IPS-18a (cell line): ENCODE measurements at regions not wholly inside any gene's neighbourhood (a gene's known extent, or its start where the extent isn't known, plus 50 kb on each side); places are given as distances from the start of the nearest gene placed in this dataset.
"Not testable (repeated sequence)": the region's sequence is repeated elsewhere in the genome, so short reads cannot be mapped to it uniquely, and the experiment has no call there.

Experiments
- H3K27ac ChIP-seq: one replicate; pipeline ENCODE4 v1.5.1; 2013; ENCODE audit warnings: low read length
- H3K27me3 ChIP-seq: one replicate; pipeline ENCODE4 v1.6.1; 2013; ENCODE audit warnings: mild to moderate bottlenecking, low read length; ENCODE audit not compliant: control insufficient read depth, insufficient read depth
- H3K36me3 ChIP-seq: one replicate; pipeline ENCODE4 v1.6.1; 2013; ENCODE audit warnings: low read depth, low read length; ENCODE audit not compliant: control insufficient read depth
- H3K4me1 ChIP-seq: one replicate; pipeline ENCODE4 v1.6.1; 2013; ENCODE audit warnings: low read depth, low read length; ENCODE audit not compliant: control insufficient read depth
- H3K4me3 ChIP-seq: one replicate; pipeline ENCODE4 v1.5.1; 2013; ENCODE audit warnings: low read length
- H3K9ac ChIP-seq: one replicate; pipeline ENCODE4 v1.6.1; 2013; ENCODE audit warnings: mild to moderate bottlenecking, low read length, moderate library complexity
- H3K9me3 ChIP-seq: one replicate; pipeline ENCODE4 v1.6.1; 2013; ENCODE audit warnings: low read depth, low read length; ENCODE audit not compliant: control insufficient read depth

DNA sequence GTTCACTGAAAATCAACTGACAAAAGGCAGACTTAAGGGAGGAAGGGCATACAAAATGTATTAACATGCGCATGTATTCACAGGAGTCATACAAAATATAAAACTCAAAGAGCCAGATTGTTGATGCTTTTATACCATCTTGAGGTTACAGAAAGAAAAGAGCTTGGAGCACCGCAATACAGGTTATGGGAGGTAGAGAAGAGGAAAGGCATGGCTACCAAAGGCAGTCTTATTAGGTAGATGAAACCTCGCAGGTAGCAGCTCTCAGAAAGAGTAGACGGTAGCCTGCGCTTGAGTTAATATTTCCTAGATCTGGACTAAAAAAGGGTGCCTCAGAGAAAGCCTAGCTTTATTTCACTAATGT, 69.0 kb upstream of the DHRS4 start:
- Histone ChIP-seq H3K4me1 (peaks cover 8% of the 10 kb centered on the region), H3K9me3 (peaks cover 8% of the 10 kb centered on the region), H3K4me3 (no peak overlapping the region), H3K27me3 (no peaks in the 10 kb centered on the region), H3K36me3 (no peaks in the 10 kb centered on the region), H3K9ac (no peak overlapping the region), H3K27ac (no peak overlapping the region)

DNA sequence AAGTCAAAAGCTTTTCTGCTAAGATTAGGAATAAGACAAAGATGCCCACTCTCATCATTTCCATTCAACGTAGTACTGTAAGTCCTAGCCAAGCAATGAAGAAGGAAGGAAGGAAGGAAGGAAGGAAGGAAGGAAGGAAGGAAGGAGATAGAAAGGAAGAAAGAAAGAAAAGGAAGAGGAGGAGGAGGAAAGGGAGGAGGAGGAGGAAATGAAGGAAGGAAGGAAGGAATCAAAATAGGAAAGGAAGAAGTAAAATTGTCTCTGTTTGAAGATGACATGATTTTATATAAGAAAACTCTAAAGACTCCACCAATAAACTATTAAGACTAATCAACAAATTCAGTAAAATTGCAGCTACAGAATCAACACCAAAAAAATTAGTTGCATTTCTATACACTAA, 66.0 kb upstream of the DHRS4 start:
- H3K36me3 ChIP-seq: no peaks in the 10 kb centered on the region
- H3K9ac ChIP-seq: no peak overlapping the region
- H3K27ac ChIP-seq: no peak overlapping the region
- no peaks in the 10 kb centered on the region for H3K27me3 ChIP-seq
- peaks cover 8% of the 10 kb centered on the region for H3K9me3 ChIP-seq
- H3K4me1 ChIP-seq: peaks cover 8% of the 10 kb centered on the region
- no peak overlapping the region for H3K4me3 ChIP-seq

- not testable (repeated sequence) for H3K4me3 ChIP-seq, H3K9ac ChIP-seq, H3K9me3 ChIP-seq, H3K27ac ChIP-seq, H3K4me1 ChIP-seq, H3K27me3 ChIP-seq, H3K36me3 ChIP-seq
Measured at GRCh38 chr14:23891717-23892116, 61.9 kb upstream of the DHRS4 start.

DNA sequence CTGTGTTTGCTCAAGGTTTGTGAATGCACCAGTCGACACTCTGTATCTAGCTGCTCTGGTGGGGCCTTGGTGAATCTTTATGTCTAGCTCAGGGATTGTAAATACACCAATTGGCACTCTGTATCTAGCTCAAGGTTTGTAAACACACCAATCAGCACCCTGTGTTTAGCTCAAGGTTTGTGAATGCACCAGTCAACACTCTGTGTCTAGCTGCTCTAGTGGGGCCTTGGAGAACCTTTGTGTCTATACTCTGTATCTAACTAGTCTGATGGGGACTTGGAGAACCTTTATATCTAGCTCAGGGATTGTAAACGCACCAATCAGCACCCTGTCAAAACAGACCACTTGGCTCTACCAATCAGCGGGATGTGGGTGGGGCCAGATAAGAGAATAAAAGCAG, 61.3 kb upstream of the DHRS4 start:
- H3K4me3 ChIP-seq, H3K4me1 ChIP-seq, H3K27ac ChIP-seq, H3K9ac ChIP-seq, H3K27me3 ChIP-seq, H3K9me3 ChIP-seq, H3K36me3 ChIP-seq: not testable (repeated sequence)

DNA sequence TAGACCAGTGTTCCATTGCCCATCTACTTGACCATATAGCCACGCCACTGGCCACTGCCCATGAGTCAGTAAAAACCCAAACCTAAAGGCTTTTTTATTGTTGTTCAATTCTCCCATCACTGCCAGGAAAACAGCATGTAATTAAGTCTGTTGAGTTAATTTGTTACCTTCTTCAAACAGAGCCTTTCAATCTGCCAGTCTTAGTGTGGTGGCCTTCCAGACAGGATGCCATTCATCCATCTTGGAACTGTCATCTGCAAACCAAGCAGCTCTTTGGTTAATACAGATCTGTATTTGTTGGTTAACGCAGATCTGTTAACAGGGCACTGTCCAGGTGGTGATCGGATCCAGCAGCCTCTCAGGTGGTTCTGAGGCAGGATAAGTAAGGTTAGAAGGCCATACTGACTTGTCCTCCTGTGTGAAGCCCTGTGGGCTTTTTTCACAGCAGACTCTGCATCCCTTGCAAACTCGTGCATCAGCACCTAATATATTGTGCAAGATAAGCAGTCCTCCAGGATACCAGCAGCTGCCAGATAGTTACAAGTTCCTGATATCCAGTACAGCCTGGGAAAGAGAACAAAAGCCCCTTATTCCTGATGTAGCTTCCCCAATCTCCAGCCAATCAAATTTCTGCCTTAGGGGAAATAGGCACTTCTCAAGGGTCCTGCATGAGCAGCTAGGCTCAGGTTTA, 59.1 kb upstream of the DHRS4 start:
- Histone ChIP-seq H3K36me3 (no peaks in the 10 kb centered on the region), H3K27ac (no peak overlapping the region), H3K27me3 (no peaks in the 10 kb centered on the region), H3K4me1 (no peaks in the 10 kb centered on the region), H3K4me3 (no peak overlapping the region), H3K9me3 (peaks cover 3% of the 10 kb centered on the region), H3K9ac (no peak overlapping the region)

DNA sequence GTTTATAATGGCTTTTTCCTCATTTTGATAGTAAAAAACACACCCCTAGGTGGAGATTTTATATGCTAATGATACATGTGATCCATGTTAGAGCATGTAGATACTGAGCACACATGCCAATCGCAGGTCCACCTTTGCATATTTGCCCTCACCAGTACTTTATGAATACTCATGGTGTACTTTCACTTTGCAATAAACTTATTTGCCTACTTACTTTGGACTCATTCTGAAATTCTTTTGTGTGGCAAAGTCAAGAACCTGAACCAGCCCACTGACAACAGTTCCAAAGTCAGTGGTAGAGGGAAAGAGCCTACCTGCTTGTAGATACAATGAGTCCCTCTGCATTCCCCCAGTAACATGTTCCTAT, 58.5 kb upstream of the DHRS4 start:
- Histone ChIP-seq H3K27me3 (no peaks in the 10 kb centered on the region), H3K9ac (no peak overlapping the region), H3K9me3 (peaks cover 6% of the 10 kb centered on the region), H3K4me3 (no peak overlapping the region), H3K36me3 (no peaks in the 10 kb centered on the region), H3K27ac (no peak overlapping the region), H3K4me1 (no peaks in the 10 kb centered on the region)

DNA sequence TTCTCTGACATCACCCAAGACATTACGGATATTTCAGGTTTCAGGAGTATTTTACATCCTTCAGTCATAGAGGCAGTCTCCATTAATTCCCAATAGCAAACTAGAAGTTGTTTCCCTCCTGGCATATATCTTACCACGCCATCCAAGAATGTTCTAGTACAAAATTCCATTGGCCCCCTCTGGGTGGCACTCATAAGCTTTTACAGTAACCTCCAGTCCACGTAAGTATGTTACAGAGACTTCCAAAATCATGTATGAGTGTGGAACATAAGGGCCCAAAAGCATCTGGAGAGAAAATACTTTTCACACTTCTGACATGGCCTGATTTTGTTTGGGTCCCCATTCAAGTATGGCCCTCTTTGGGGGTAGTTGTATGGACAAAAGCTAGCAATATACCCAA, 58.1 kb upstream of the DHRS4 start:
- H3K36me3 ChIP-seq: no peaks in the 10 kb centered on the region
- no peak overlapping the region for H3K4me3 ChIP-seq
- no peaks in the 10 kb centered on the region for H3K27me3 ChIP-seq
- no peak overlapping the region for H3K27ac ChIP-seq
- H3K4me1 ChIP-seq: no peaks in the 10 kb centered on the region
- no peak overlapping the region for H3K9ac ChIP-seq
- H3K9me3 ChIP-seq: peaks cover 6% of the 10 kb centered on the region

DNA sequence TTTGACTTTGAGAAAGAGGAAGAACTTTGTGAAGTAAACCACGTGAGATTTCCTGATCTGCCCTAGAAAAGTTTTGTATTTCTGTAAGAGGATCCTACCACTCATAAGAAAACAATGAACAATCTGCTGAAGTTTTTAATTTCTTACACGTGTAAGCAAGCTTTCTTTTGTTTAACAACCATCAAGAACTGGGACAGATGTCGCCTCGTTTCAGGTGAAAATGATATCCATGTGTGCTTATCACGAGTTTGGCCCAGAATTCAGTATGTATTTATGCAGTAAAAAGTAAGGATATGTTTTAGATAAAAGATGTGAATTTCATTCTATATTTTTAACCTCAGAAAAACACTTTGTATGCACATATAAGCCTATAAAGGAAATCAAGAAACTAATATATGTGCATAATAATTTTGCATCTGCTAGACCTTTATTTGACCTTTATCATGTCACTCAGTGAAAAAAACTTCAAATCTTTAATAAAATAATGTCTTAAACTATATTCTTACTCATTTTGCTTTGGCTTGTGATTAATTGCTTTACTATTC, 56.9 kb upstream of the DHRS4 start:
- H3K4me3 ChIP-seq: no peak overlapping the region
- peaks cover 6% of the 10 kb centered on the region for H3K9me3 ChIP-seq
- no peaks in the 10 kb centered on the region for H3K27me3 ChIP-seq
- H3K9ac ChIP-seq: no peak overlapping the region
- no peak overlapping the region for H3K27ac ChIP-seq
- H3K36me3 ChIP-seq: no peaks in the 10 kb centered on the region
- no peaks in the 10 kb centered on the region for H3K4me1 ChIP-seq

DNA sequence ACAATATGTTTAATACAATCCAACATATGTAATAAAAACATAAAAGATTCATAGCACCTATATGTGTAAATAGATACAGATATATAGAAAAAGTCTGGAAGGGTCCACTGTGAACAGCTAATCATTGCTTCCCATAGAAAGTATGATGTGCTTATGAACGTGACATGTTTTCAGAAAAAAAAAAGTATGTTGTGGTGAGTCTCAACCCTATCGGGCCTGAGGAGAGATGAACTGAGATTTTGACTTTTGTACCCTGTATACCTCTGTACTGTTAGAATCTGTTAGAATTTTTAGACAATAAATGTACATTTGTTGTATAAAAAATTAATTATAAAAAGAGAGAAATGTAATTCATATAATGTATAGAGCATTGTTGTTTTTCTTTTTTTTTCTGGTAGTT, 56.3 kb upstream of the DHRS4 start:
- not testable (repeated sequence) for H3K9me3 ChIP-seq, H3K27ac ChIP-seq, H3K4me3 ChIP-seq

DNA sequence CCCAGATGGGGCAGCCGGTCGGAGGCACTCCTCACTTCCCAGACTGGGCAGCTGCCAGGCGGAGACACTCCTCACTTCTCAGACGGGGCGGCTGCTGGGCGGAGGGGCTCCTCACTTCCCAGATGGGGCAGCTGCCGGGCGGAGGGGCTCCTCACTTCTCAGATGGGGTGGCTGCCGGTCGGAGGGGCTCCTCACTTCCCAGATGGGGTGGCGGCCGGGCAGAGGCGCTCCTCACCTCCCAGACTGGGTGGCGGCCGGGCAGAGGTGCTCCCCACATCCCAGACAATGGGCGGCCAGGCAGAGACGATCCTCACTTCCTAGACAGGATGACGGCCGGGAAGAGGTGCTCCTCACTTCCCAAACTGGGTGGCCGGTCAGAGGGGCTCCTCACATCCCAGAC, 55.2 kb upstream of the DHRS4 start:
- not testable (repeated sequence) for H3K4me3 ChIP-seq

More for the DNA sequence above, 56.3 kb upstream of the DHRS4 start:
- not testable (repeated sequence) for H3K9ac ChIP-seq, H3K4me1 ChIP-seq, H3K36me3 ChIP-seq, H3K27me3 ChIP-seq

GRCh38 chr14:23899788-23900187, 53.8 kb upstream of the DHRS4 start:
- no peaks in the 10 kb centered on the region for H3K4me1 ChIP-seq
- no peaks in the 10 kb centered on the region for H3K27me3 ChIP-seq
- peaks cover 6% of the 10 kb centered on the region for H3K9me3 ChIP-seq
- no peak overlapping the region for H3K27ac ChIP-seq
- H3K4me3 ChIP-seq: no peak overlapping the region
- H3K36me3 ChIP-seq: no peaks in the 10 kb centered on the region
- no peak overlapping the region for H3K9ac ChIP-seq

More for the DNA sequence above, 55.2 kb upstream of the DHRS4 start:
- H3K9ac ChIP-seq, H3K27ac ChIP-seq, H3K9me3 ChIP-seq, H3K4me1 ChIP-seq, H3K27me3 ChIP-seq, H3K36me3 ChIP-seq: not testable (repeated sequence)

DNA sequence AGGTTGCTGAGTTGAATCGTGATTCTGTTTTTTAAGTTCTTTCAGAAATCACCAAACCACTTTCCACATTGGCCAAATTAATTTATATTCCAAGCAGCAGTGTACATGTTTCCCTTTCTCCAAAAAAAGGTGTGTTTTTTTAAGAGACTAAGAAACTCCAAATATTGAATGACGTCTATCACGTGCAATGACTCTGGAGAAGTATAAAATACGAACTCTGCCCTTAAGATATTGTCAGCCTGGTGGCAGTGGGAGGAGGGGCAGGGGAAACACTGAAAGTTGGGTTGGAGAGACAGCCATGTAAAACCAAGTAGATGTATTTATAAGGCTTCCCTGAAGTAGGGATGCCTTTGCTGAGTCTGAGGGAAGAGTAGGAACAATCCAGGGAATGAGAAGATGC, 50.1 kb upstream of the DHRS4 start:
- H3K4me3 ChIP-seq: no peak overlapping the region
- peaks cover 6% of the 10 kb centered on the region for H3K9me3 ChIP-seq
- H3K36me3 ChIP-seq: no peaks in the 10 kb centered on the region
- no peaks in the 10 kb centered on the region for H3K4me1 ChIP-seq
- H3K27ac ChIP-seq: no peak overlapping the region
- no peaks in the 10 kb centered on the region for H3K27me3 ChIP-seq
- no peak overlapping the region for H3K9ac ChIP-seq
